ENCODE measurements at regions not wholly inside any gene's neighbourhood (a gene's known extent, or its start where the extent isn't known, plus 50 kb on each side); places are given as distances from the start of the nearest gene placed in this dataset.

- Mint-ChIP-seq H3K4me1 (no peaks in the 10 kb centered on the region), H3K36me3 (no peaks in the 10 kb centered on the region), H3K27me3 (ENCODE audit: low read depth in 2 of 2) (peaks cover 0 to 2% of the 10 kb centered on the region in 2 donors), H3K27ac (no peak overlapping the region), H3K4me3 (no peak overlapping the region), H3K9me3 (peaks cover 2% of the 10 kb centered on the region in 2 donors)
- Histone ChIP-seq H3K36me3 (ENCODE audit: control insufficient read depth, insufficient read depth, low read length) (no peaks in the 10 kb centered on the region), H3K27me3 (ENCODE audit: control insufficient read depth, insufficient read depth, low read length) (no peaks in the 10 kb centered on the region), H3K27ac (ENCODE audit: low read length) (no peak overlapping the region), H3K4me3 (ENCODE audit: low read length) (no peak overlapping the region), H3K9me3 (ENCODE audit: control insufficient read depth, insufficient read depth, low read length) (no peaks in the 10 kb centered on the region), H3K4me1 (ENCODE audit: control insufficient read depth, insufficient read depth, low read length) (no peaks in the 10 kb centered on the region)
- intact Hi-C loops (cut with micrococcal nuclease): no loop called here
- WGBS (ENCODE audit: insufficient coverage): no CpG with 5 or more reads among the region's 1 CpG
- no peak for ATAC-seq
- no peak for DNase-seq
- no peak for TF ChIP-seq CTCF (IDR thresholded peaks at IDR 0.05)
These were observed 931.9 kb upstream of the TMEM132C start for GRCh38 chr12:127334912-127335644.

GRCh38 chr12:127336416-127336815 is 930.6 kb upstream of the TMEM132C start:
- ATAC-seq: no peak
- no peaks in the 10 kb centered on the region for H3K36me3 Mint-ChIP-seq
- no peak for TF ChIP-seq CTCF (IDR thresholded peaks at IDR 0.05)

GRCh38 chr12:127339065-127339464 is 927.9 kb upstream of the TMEM132C start:
- Histone ChIP-seq H3K27ac (ENCODE audit: low read length) (no peak overlapping the region), H3K36me3 (ENCODE audit: control insufficient read depth, insufficient read depth, low read length) (no peaks in the 10 kb centered on the region), H3K4me3 (ENCODE audit: low read length) (no peak overlapping the region), H3K27me3 (ENCODE audit: control insufficient read depth, insufficient read depth, low read length) (no peaks in the 10 kb centered on the region), H3K4me1 (ENCODE audit: control insufficient read depth, insufficient read depth, low read length) (no peaks in the 10 kb centered on the region), H3K9me3 (ENCODE audit: control insufficient read depth, insufficient read depth, low read length) (no peaks in the 10 kb centered on the region)
- 66% methylated on average over 3 of the region's 4 CpGs for WGBS (ENCODE audit: insufficient coverage)
- Mint-ChIP-seq H3K27ac (no peak overlapping the region), H3K4me3 (no peak overlapping the region), H3K27me3 (ENCODE audit: low read depth in 2 of 2) (peaks cover 0 to 2% of the 10 kb centered on the region in 2 donors), H3K9me3 (peaks cover 2 to 4% of the 10 kb centered on the region in 2 donors), H3K36me3 (no peaks in the 10 kb centered on the region), H3K4me1 (no peaks in the 10 kb centered on the region)
- no peak for ATAC-seq
- intact Hi-C loops (cut with micrococcal nuclease): no loop called here
- no peak for TF ChIP-seq CTCF (IDR thresholded peaks at IDR 0.05)
- DNase-seq: no peak

More at GRCh38 chr12:127336416-127336815, 930.6 kb upstream of the TMEM132C start:
- Mint-ChIP-seq H3K9me3 (peaks cover 2 to 4% of the 10 kb centered on the region in 2 donors), H3K4me3 (no peak overlapping the region), H3K27me3 (ENCODE audit: low read depth in 2 of 2) (peaks cover 0 to 2% of the 10 kb centered on the region in 2 donors), H3K4me1 (no peaks in the 10 kb centered on the region), H3K27ac (no peak overlapping the region)
- Histone ChIP-seq H3K4me3 (ENCODE audit: low read length) (no peak overlapping the region), H3K27ac (ENCODE audit: low read length) (no peak overlapping the region), H3K4me1 (ENCODE audit: control insufficient read depth, insufficient read depth, low read length) (no peaks in the 10 kb centered on the region), H3K9me3 (ENCODE audit: control insufficient read depth, insufficient read depth, low read length) (no peaks in the 10 kb centered on the region), H3K36me3 (ENCODE audit: control insufficient read depth, insufficient read depth, low read length) (no peaks in the 10 kb centered on the region), H3K27me3 (ENCODE audit: control insufficient read depth, insufficient read depth, low read length) (no peaks in the 10 kb centered on the region)
- intact Hi-C loops (cut with micrococcal nuclease): no loop called here
- 100% methylated on average over 1 of the region's 1 CpG for WGBS (ENCODE audit: insufficient coverage)
- no peak for DNase-seq

GRCh38 chr12:127340381-127340780 is 926.6 kb upstream of the TMEM132C start:
- Mint-ChIP-seq H3K27ac (no peak overlapping the region), H3K4me1 (no peaks in the 10 kb centered on the region), H3K36me3 (no peaks in the 10 kb centered on the region), H3K4me3 (no peak overlapping the region), H3K9me3 (peaks cover 2 to 4% of the 10 kb centered on the region in 2 donors), H3K27me3 (ENCODE audit: low read depth in 2 of 2) (peaks cover 0 to 2% of the 10 kb centered on the region in 2 donors)
- no peaks in the 10 kb centered on the region for H3K4me1 ChIP-seq (ENCODE audit: control insufficient read depth, insufficient read depth, low read length)
- H3K27me3 ChIP-seq (ENCODE audit: control insufficient read depth, insufficient read depth, low read length): no peaks in the 10 kb centered on the region
- intact Hi-C loops (cut with micrococcal nuclease): no loop called here
- H3K36me3 ChIP-seq (ENCODE audit: control insufficient read depth, insufficient read depth, low read length): no peaks in the 10 kb centered on the region
- DNase-seq (no peak), ATAC-seq (no peak)
- TF ChIP-seq CTCF (IDR thresholded peaks at IDR 0.05): no peak
- H3K9me3 ChIP-seq (ENCODE audit: control insufficient read depth, insufficient read depth, low read length): no peaks in the 10 kb centered on the region
- no peak overlapping the region for H3K4me3 ChIP-seq (ENCODE audit: low read length)
- no peak overlapping the region for H3K27ac ChIP-seq (ENCODE audit: low read length)
- WGBS (ENCODE audit: insufficient coverage): 96% methylated on average over 5 of the region's 6 CpGs

Measured in natural killer cell (primary cell).